Upper lobe of left lung (tissue), 6 donors: ENCODE measurements at regions not wholly inside any gene's neighbourhood (a gene's known extent, or its start where the extent isn't known, plus 50 kb on each side); places are given as distances from the start of the nearest gene placed in this dataset.

Source experiments
- ATAC-seq, 2 donors: fragments of 200-7000 bp; cut with Tn5 transposase; one replicate each; pipeline ENCODE4 v1.9.1; 2022; ENCODE audit warnings: mild to moderate bottlenecking in 2 of 2, moderate library complexity in 2 of 2; ENCODE audit not compliant: low FRiP score in 2 of 2
- DNase-seq, 2 donors: peaks; one replicate each; pipeline ENCODE4 v3.0.0-alpha.2; 2019 to 2020
- H3K27ac ChIP-seq, 4 donors: fragments of 200-600 bp; sonication (generic); one replicate each; pipeline ENCODE4 v1.5.1; 2016 to 2019
- H3K27me3 ChIP-seq, 4 donors: fragments of 200-600 bp; sonication (generic); one replicate each; pipeline ENCODE4 v1.5.1; 2017 to 2019
- H3K36me3 ChIP-seq, 4 donors: fragments of 200-600 bp; sonication (generic); one replicate each; pipeline ENCODE4 v1.5.1; 2016 to 2019
- H3K4me1 ChIP-seq, 4 donors: fragments of 200-600 bp; sonication (generic); one replicate each; pipeline ENCODE4 v1.5.1; 2018 to 2019
- H3K4me3 ChIP-seq, 4 donors: fragments of 200-600 bp; sonication (generic); one replicate each; pipeline ENCODE4 v1.5.1; 2017 to 2019; ENCODE audit warnings: mild to moderate bottlenecking in 2 of 4, moderate library complexity in 1 of 4
- H3K9me3 ChIP-seq, 4 donors: fragments of 200-600 bp; sonication (generic); one replicate each; pipeline ENCODE4 v1.5.1; 2018 to 2019
- EP300 ChIP-seq, 4 donors: sonication (generic); formaldehyde crosslinking; IDR thresholded peaks; one replicate each; pipeline ENCODE4 v1.5.1; 2017; ENCODE audit warnings: antibody characterized with exemption in 4 of 4, control low read depth in 2 of 4
- POLR2A ChIP-seq, 4 donors: fragments of 450-650 bp; IDR thresholded peaks; one replicate each; pipeline ENCODE4 v1.5.1; 2016 to 2017; ENCODE audit warnings: antibody characterized with exemption in 4 of 4, mild to moderate bottlenecking in 2 of 4
- POLR2AphosphoS5 ChIP-seq, 2 donors: sonication (generic); formaldehyde crosslinking; IDR thresholded peaks; one replicate each; pipeline ENCODE4 v1.5.1; 2017; ENCODE audit warnings: antibody characterized with exemption in 2 of 2
- WGBS, 2 donors: methylation state at CpG; one replicate each; pipeline ENCODE4 v1.1.5; 2017 to 2018; 5-methylcytosine and 5-hydroxymethylcytosine counted together
- TF ChIP-seq, protein P1 (sequence below), 6 experiments: fragments of 450-650 bp in 4 of 6; fragments of 200-600 bp in 2 of 6; sonication (generic) in 2 of 6; IDR thresholded peaks; one replicate each; pipeline ENCODE4 v1.5.1; 2016 to 2019; ENCODE audit warnings: antibody characterized with exemption in 6 of 6
- donor health status: DM: no; HTN: no; CAD: no; lungs with moderate emphysema.
- donor health status: DM: no; HTN: yes; CAD: no; lungs with severe emphysema.

DNA sequence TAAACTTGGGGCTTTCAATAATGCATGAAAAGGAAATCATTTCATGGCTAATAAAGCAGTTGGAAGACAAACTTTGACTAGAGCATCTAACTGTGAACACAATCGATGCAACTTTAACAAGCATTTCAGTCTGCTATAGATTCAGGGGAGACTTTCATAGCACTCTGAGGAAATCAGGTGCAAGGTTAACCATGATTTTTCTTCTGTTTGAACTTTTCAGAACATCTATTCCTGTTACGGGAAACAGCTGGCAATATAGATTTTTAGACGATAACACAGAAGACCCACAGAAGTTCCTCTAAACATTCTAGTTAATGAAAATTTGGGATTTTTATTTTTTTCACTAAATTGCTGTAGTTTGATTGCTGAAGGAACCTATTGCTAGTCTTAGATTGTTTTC is 177.3 kb downstream of the TRIM33 start:
- H3K4me3 ChIP-seq, result no peak overlapping the region
- H3K27ac ChIP-seq, result no peak overlapping the region
- DNase-seq (no peak), ATAC-seq (no peak)
- H3K36me3 ChIP-seq, result no peaks in the 10 kb centered on the region
- WGBS, 2 donors, result 57 to 69% methylated on average over 3 of the region's 3 CpGs
- TF ChIP-seq EP300 (IDR thresholded peaks at IDR 0.05) (no peak), POLR2AphosphoS5 (IDR thresholded peaks at IDR 0.05) (no peak), POLR2A (IDR thresholded peaks at IDR 0.05) (no peak)
- TF ChIP-seq, protein P1, sequence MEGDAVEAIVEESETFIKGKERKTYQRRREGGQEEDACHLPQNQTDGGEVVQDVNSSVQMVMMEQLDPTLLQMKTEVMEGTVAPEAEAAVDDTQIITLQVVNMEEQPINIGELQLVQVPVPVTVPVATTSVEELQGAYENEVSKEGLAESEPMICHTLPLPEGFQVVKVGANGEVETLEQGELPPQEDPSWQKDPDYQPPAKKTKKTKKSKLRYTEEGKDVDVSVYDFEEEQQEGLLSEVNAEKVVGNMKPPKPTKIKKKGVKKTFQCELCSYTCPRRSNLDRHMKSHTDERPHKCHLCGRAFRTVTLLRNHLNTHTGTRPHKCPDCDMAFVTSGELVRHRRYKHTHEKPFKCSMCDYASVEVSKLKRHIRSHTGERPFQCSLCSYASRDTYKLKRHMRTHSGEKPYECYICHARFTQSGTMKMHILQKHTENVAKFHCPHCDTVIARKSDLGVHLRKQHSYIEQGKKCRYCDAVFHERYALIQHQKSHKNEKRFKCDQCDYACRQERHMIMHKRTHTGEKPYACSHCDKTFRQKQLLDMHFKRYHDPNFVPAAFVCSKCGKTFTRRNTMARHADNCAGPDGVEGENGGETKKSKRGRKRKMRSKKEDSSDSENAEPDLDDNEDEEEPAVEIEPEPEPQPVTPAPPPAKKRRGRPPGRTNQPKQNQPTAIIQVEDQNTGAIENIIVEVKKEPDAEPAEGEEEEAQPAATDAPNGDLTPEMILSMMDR (IDR thresholded peaks at IDR 0.05), result no peak
- no peaks in the 10 kb centered on the region for H3K4me1 ChIP-seq
- no peaks in the 10 kb centered on the region for H3K9me3 ChIP-seq
- no peaks in the 10 kb centered on the region for H3K27me3 ChIP-seq

DNA sequence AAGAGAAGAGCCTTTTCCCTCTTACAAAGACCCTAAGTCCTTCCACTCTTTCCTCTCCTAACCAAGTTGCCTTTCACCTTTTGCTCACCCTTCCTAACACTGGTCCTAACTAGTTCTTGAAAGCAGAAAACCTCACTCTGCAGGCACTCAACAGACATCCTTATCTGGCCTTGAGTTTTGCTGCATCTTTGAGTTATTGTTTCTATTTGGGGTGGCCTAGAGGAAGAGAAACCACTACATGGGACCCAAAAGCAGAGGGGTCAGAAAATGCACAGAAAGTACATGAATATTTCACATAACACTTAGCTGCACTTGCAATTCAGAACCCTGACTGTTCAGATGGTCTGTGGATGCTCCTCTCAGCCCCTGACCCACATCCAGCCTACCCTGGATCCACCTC is 178.3 kb upstream of the SYT6 start:
- H3K27ac ChIP-seq, result no peak overlapping the region
- ATAC-seq (no peak), DNase-seq (no peak)
- H3K27me3 ChIP-seq, result no peaks in the 10 kb centered on the region
- H3K4me1 ChIP-seq, result no peaks in the 10 kb centered on the region
- H3K9me3 ChIP-seq, result no peaks in the 10 kb centered on the region
- H3K36me3 ChIP-seq, result no peaks in the 10 kb centered on the region
- H3K4me3 ChIP-seq, result no peak overlapping the region
- TF ChIP-seq, protein P1 (IDR thresholded peaks at IDR 0.05), result no peak
- TF ChIP-seq EP300 (IDR thresholded peaks at IDR 0.05), result no peak
- TF ChIP-seq POLR2AphosphoS5 (IDR thresholded peaks at IDR 0.05), result no peak
- no peak for TF ChIP-seq POLR2A (IDR thresholded peaks at IDR 0.05)

DNA sequence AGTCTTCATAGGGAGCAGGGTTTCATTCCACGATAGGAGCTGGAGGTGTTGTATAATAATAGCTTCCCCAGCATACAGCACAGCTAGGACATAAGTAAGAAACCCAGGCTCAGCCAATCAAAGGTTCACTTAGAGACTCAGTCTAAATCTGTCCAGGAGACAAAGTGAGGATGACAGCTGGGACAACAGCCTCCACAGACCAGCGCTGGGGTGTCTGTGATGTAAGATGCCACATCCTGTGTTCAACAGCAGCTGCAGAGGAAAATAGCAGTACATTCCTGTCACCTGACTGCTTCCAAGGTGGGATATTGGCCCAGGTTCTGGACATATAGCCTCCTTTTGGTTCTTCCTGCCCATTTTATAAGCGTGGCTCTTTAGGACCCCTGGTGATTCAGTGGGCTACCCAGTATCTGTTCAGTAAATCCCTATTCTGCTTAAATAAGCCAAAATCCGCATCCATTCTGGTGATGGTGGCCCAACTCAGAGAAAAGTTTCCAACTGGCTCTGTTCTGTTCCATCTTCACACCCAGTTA is 176.8 kb upstream of the SYT6 start:
- Histone ChIP-seq H3K4me3 (no peak overlapping the region), H3K9me3 (no peaks in the 10 kb centered on the region), H3K27ac (no peak overlapping the region), H3K4me1 (no peaks in the 10 kb centered on the region), H3K27me3 (no peaks in the 10 kb centered on the region), H3K36me3 (no peaks in the 10 kb centered on the region)
- TF ChIP-seq POLR2A (IDR thresholded peaks at IDR 0.05) (no peak), POLR2AphosphoS5 (IDR thresholded peaks at IDR 0.05) (no peak), EP300 (IDR thresholded peaks at IDR 0.05) (no peak)
- TF ChIP-seq, protein P1 (IDR thresholded peaks at IDR 0.05), result no peak
- 63 to 66% methylated on average over 4 of the region's 4 CpGs for WGBS, 2 donors
- DNase-seq, result no peak
- ATAC-seq, result no peak

DNA sequence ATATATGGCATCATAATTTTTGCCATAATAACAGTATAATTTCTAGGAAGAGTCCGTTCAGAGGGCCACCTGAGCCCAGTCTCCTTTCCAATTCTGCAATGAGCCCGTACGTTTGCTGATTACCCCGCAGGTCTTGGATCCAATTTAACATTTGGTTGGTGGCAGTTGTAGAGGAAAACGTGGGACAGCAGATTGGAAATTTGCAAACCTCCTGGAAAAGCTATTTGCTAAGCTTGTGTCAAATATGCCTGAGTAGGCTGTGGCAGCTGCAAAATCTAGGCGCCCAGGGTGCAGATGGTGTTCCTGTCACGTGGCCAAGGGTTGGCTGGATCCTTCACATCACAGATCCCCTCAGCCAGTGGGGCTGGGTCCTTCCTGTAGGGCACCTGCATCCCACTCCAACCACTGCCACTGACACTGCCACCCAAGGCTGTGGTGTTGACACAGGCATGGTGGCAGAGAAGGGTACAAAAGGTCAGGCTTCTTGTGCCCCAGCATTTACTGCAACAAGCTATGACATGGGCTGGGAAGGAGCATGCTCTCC is 174.8 kb upstream of the SYT6 start:
- no peak for ATAC-seq
- Histone ChIP-seq H3K9me3 (no peaks in the 10 kb centered on the region), H3K4me3 (no peak overlapping the region), H3K36me3 (no peaks in the 10 kb centered on the region), H3K27me3 (no peaks in the 10 kb centered on the region), H3K4me1 (no peaks in the 10 kb centered on the region), H3K27ac (no peak overlapping the region)
- WGBS, 2 donors, result 80 to 82% methylated on average over 7 of the region's 7 CpGs
- TF ChIP-seq POLR2A (IDR thresholded peaks at IDR 0.05) (no peak), EP300 (IDR thresholded peaks at IDR 0.05) (no peak), POLR2AphosphoS5 (IDR thresholded peaks at IDR 0.05) (no peak)
- TF ChIP-seq, protein P1 (IDR thresholded peaks at IDR 0.05), result no peak
- no peak for DNase-seq

DNA sequence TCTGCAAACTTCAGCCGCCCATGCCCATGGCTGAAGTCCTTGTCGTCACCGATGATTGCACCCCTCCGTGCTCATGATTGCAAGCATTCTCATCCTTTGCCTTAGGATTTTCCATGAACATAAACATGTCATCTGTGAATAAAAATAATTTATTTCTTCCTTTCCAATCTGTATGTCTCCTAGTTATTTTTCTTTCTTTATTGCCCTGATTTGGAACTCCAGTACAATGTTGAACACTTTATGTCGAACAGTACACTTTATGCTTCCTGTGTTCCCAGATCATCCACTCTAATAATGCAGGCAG is 170.9 kb upstream of the SYT6 start:
- H3K9me3 ChIP-seq, result no peaks in the 10 kb centered on the region
- no peak for ATAC-seq
- H3K27ac ChIP-seq, result no peak overlapping the region
- WGBS, 2 donors, result 85 to 91% methylated on average over 5 of the region's 5 CpGs
- no peak for TF ChIP-seq EP300 (IDR thresholded peaks at IDR 0.05)
- TF ChIP-seq POLR2A (IDR thresholded peaks at IDR 0.05), result no peak
- no peak for TF ChIP-seq POLR2AphosphoS5 (IDR thresholded peaks at IDR 0.05)
- TF ChIP-seq, protein P1 (IDR thresholded peaks at IDR 0.05), result no peak
- H3K27me3 ChIP-seq, result no peaks in the 10 kb centered on the region
- H3K36me3 ChIP-seq, result no peaks in the 10 kb centered on the region
- no peaks in the 10 kb centered on the region for H3K4me1 ChIP-seq
- no peak overlapping the region for H3K4me3 ChIP-seq
- no peak for DNase-seq
